HCT116 (cell line): ENCODE measurements at regions not wholly inside any gene's neighbourhood (a gene's known extent, or its start where the extent isn't known, plus 50 kb on each side); places are given as distances from the start of the nearest gene placed in this dataset.

Experiments used
- ATAC-seq: fragments of 200-7000 bp; cut with Tn5 transposase; 2 replicates; pipeline ENCODE4 v1.9.1; 2020; ENCODE audit warnings: mild to moderate bottlenecking, moderate library complexity
- BruUV-seq: library from RNA; stranded (reverse); fragments of 400-500 nt; replicated peaks from 2 replicates; lab custom pipeline; 2021; lab: Mats Ljungman, UMichigan
- CTCF ChIA-PET: fragments of 300-600 bp; sonication (Branson Sonifier 250); formaldehyde crosslinking; loops from one replicate; lab custom pipeline; 2021; ENCODE audit warnings: antibody characterized with exemption; lab: Charles Lee
- POLR2A ChIA-PET: fragments of 300-600, 350-600 bp; sonication (Branson Sonifier 250); formaldehyde crosslinking; loops from one replicate; lab custom pipeline; 2021; ENCODE audit warnings: antibody characterized with exemption; lab: Charles Lee
- RAD21 ChIA-PET, 2 experiments: fragments of 300-600 bp; sonication (Branson Sonifier 250); formaldehyde crosslinking; loops; one replicate each; lab custom pipeline; 2023; ENCODE audit warnings: low total read pairs in 2 of 2; ENCODE audit not compliant: uncharacterized antibody in 2 of 2, unreplicated experiment in 2 of 2, low non-redundant PET in 1 of 2; lab: Charles Lee
- DNase-seq: peaks from one replicate; pipeline ENCODE4 v3.0.0-alpha.2; 2010; ENCODE audit warnings: low read depth, low spot score
- H2AFZ ChIP-seq: fragments of 200-600 bp; shearing (Covaris generic), sonication (generic); 2 replicates; pipeline ENCODE4 v1.6.1; 2017; ENCODE audit warnings: low read depth, mixed run types, mixed read lengths, antibody characterized with exemption, low read length; ENCODE audit not compliant: poor library complexity, severe bottlenecking
- H3K27ac ChIP-seq: 2 replicates; pipeline ENCODE4 v1.5.1; 2012; ENCODE audit warnings: low read depth, low read length
- H3K27me3 ChIP-seq: fragments of 200-600 bp; sonication (generic); 2 replicates; pipeline ENCODE4 v1.6.1; 2016; ENCODE audit warnings: mixed run types, low read length, mixed read lengths; ENCODE audit not compliant: insufficient read depth
- H3K36me3 ChIP-seq, 2 experiments: fragments of 200-500 bp in 1 of 2; fragments of 200-600 bp in 1 of 2; sonication (Bioruptor generic) in 1 of 2; sonication (generic) in 1 of 2; 2 replicates each; pipeline versions ENCODE4 v1.5.1 to v1.6.1; 2014 to 2016; ENCODE audit warnings: low read length in 2 of 2, inconsistent platforms in 1 of 2, mixed read lengths in 1 of 2, mixed run types in 1 of 2; ENCODE audit not compliant: insufficient read depth in 2 of 2, control insufficient read depth in 1 of 2
- H3K4me1 ChIP-seq, 2 experiments: fragments of 200-600 bp in 1 of 2; sonication (generic) in 1 of 2; 2 replicates each; pipeline versions ENCODE4 v1.5.1 to v1.6.1; 2012 to 2017; ENCODE audit warnings: low read length in 2 of 2, inconsistent platforms in 1 of 2, mild to moderate bottlenecking in 1 of 2, mixed read lengths in 1 of 2, mixed run types in 1 of 2, moderate library complexity in 1 of 2; ENCODE audit not compliant: insufficient read depth in 2 of 2, control insufficient read depth in 1 of 2
- H3K4me2 ChIP-seq: fragments of 200-600 bp; sonication (generic); 2 replicates; pipeline ENCODE4 v1.6.1; 2017; ENCODE audit warnings: mixed run types, low read length, mixed read lengths
- H3K4me3 ChIP-seq, 2 experiments: fragments of 200-600 bp in 1 of 2; sonication (generic) in 1 of 2; replicated peaks in 1 of 2; 2 replicates each; pipeline ENCODE4 v1.5.1; 2011 to 2016; ENCODE audit warnings: low read length in 2 of 2, control low read depth in 1 of 2, low read depth in 1 of 2, mild to moderate bottlenecking in 1 of 2, mixed read lengths in 1 of 2, mixed run types in 1 of 2
- H3K79me2 ChIP-seq: fragments of 200-600 bp; sonication (generic); 2 replicates; pipeline ENCODE4 v1.6.1; 2017; ENCODE audit warnings: mild to moderate bottlenecking, mixed run types, low read length, moderate library complexity, mixed read lengths; ENCODE audit not compliant: insufficient read depth
- H3K9ac ChIP-seq: fragments of 200-600 bp; sonication (generic); 2 replicates; pipeline ENCODE4 v1.6.1; 2016; ENCODE audit warnings: low read length, mixed read lengths
- H3K9me2 ChIP-seq: fragments of 200-600 bp; sonication (generic), shearing (Covaris generic); 2 replicates; pipeline ENCODE4 v1.6.1; 2017; ENCODE audit warnings: mixed run types, mild to moderate bottlenecking, moderate library complexity; ENCODE audit not compliant: insufficient read depth
- H3K9me3 ChIP-seq, 2 experiments: fragments of 200-500 bp in 1 of 2; fragments of 200-600 bp in 1 of 2; sonication (Bioruptor generic) in 1 of 2; sonication (generic) in 1 of 2; 2 replicates each; pipeline ENCODE4 v1.6.1; 2014 to 2017; ENCODE audit warnings: low read length in 2 of 2, mixed read lengths in 2 of 2, inconsistent platforms in 1 of 2, low read depth in 1 of 2, mild to moderate bottlenecking in 1 of 2, mixed run types in 1 of 2, moderate library complexity in 1 of 2; ENCODE audit not compliant: control insufficient read depth in 1 of 2, insufficient read depth in 1 of 2
- H4K20me1 ChIP-seq: fragments of 200-600 bp; sonication (generic), shearing (Covaris generic); 2 replicates; pipeline ENCODE4 v1.6.1; 2017; ENCODE audit warnings: mixed run types, mild to moderate bottlenecking, moderate library complexity; ENCODE audit not compliant: insufficient read depth
- ATF3 ChIP-seq: IDR thresholded peaks from 2 replicates; pipeline ENCODE4 v1.6.1; 2012
- CEBPB ChIP-seq: IDR thresholded peaks from 2 replicates; pipeline ENCODE4 v1.6.1; 2012; ENCODE audit warnings: low read depth
- CTCF ChIP-seq, 3 experiments: fragments of 200-600 bp in 1 of 3; sonication (generic) in 1 of 3; IDR thresholded peaks in 2 of 3; conservative IDR thresholded peaks in 1 of 3; 2 replicates each; pipeline ENCODE4 v1.5.1; 2012 to 2017; ENCODE audit warnings: low read depth in 2 of 3, low read length in 2 of 3, antibody characterized with exemption in 1 of 3, borderline replicate concordance in 1 of 3, control low read depth in 1 of 3, mild to moderate bottlenecking in 1 of 3, mixed read lengths in 1 of 3, mixed run types in 1 of 3, moderate library complexity in 1 of 3; ENCODE audit not compliant: insufficient read depth in 1 of 3
- ELF1 ChIP-seq: IDR thresholded peaks from 2 replicates; pipeline ENCODE4 v1.6.1; 2012; ENCODE audit warnings: low read depth, borderline replicate concordance
- FOSL1 ChIP-seq: IDR thresholded peaks from 2 replicates; pipeline ENCODE4 v1.6.1; 2012; ENCODE audit warnings: low read depth
- JUND ChIP-seq: IDR thresholded peaks from 2 replicates; pipeline ENCODE4 v1.6.1; 2012
- SRF ChIP-seq: IDR thresholded peaks from 2 replicates; pipeline ENCODE4 v1.6.1; 2012; ENCODE audit warnings: low read depth
- TCF7L2 ChIP-seq: IDR thresholded peaks from 2 replicates; pipeline ENCODE4 v1.7.0; 2011; ENCODE audit warnings: borderline replicate concordance, inconsistent platforms; ENCODE audit not compliant: insufficient read depth, insufficient read length; ENCODE audit errors: extremely low read depth
- YY1 ChIP-seq: IDR thresholded peaks from 2 replicates; pipeline ENCODE4 v1.6.1; 2011; ENCODE audit warnings: low read length, low read depth, moderate library complexity, mild to moderate bottlenecking; ENCODE audit not compliant: insufficient replicate concordance; ENCODE audit errors: extremely low read depth
- ZBTB33 ChIP-seq: IDR thresholded peaks from 2 replicates; pipeline ENCODE4 v1.6.1; 2011; ENCODE audit warnings: mild to moderate bottlenecking, low read length, moderate library complexity; ENCODE audit not compliant: insufficient replicate concordance; ENCODE audit errors: extremely low read depth
- intact Hi-C: fragments of 100-400 bp; cut with micrococcal nuclease; formaldehyde crosslinking; loops from 2 replicates; pipeline ENCODE4 v1.10.0; 2022

GRCh38 chr15:57769266-57769665, 62.8 kb downstream of the POLR2M start:
- H3K4me3 ChIP-seq = no peak overlapping the region
- ChIA-PET CTCF (no interaction called here), RAD21 (no interaction called here), POLR2A (no interaction called here)
- H3K9me3 ChIP-seq = no peaks in the 10 kb centered on the region
- no peaks in the 10 kb centered on the region for H3K79me2 ChIP-seq
- no peaks in the 10 kb centered on the region for H3K9me2 ChIP-seq
- peaks cover 0 to 6% of the 10 kb centered on the region in 2 experiments; a peak in 1 of 4 replicates for H3K4me1 ChIP-seq
- no peaks in the 10 kb centered on the region for H4K20me1 ChIP-seq
- no peaks in the 10 kb centered on the region for H3K36me3 ChIP-seq
- no peak overlapping the region for H3K9ac ChIP-seq
- ATAC-seq (no peak), DNase-seq (no peak)
- intact Hi-C loops = no loop called here
- no peak overlapping the region for H2AFZ ChIP-seq
- no TSS peak for BruUV-seq
- no peaks in the 10 kb centered on the region for H3K27me3 ChIP-seq
- no peak overlapping the region for H3K27ac ChIP-seq
- TF ChIP-seq ATF3 (no peak), TCF7L2 (no peak), ZBTB33 (no peak), SRF (no peak), FOSL1 (no peak), CTCF (IDR thresholded peaks at IDR 0.05 in 2 of 3, conservative IDR thresholded peaks at IDR 0.05 in 1 of 3; ENCODE audit: borderline replicate concordance in 1 of 3, insufficient read depth in 1 of 3, low read depth in 2 of 3, low read length in 2 of 3) (no peak), JUND (no peak), CEBPB (no peak), ELF1 (no peak), YY1 (no peak)
- no peak overlapping the region for H3K4me2 ChIP-seq
